Effector memory CD4-positive, alpha-beta T cell (primary cell): ENCODE measurements at regions not wholly inside any gene's neighbourhood (a gene's known extent, or its start where the extent isn't known, plus 50 kb on each side); places are given as distances from the start of the nearest gene placed in this dataset.

Experiments used
- DNase-seq, 3 donors: peaks; one replicate each; pipeline ENCODE4 v3.0.0-alpha.2; 2020
- H3K27ac ChIP-seq: 2 replicates; pipeline ENCODE4 v1.7.0; 2013; ENCODE audit warnings: mild to moderate bottlenecking, low read length, moderate library complexity; ENCODE audit not compliant: insufficient read depth, poor library complexity, severe bottlenecking
- H3K27me3 ChIP-seq: replicated peaks from 2 replicates; pipeline ENCODE4 v1.7.0; 2013; ENCODE audit warnings: mild to moderate bottlenecking, low read length; ENCODE audit not compliant: insufficient read depth, control insufficient read depth, poor library complexity, severe bottlenecking
- H3K36me3 ChIP-seq: 2 replicates; pipeline ENCODE4 v1.7.0; 2013; ENCODE audit warnings: mild to moderate bottlenecking, low read length, moderate library complexity; ENCODE audit not compliant: control insufficient read depth, insufficient read depth
- H3K4me1 ChIP-seq: 2 replicates; pipeline ENCODE4 v1.7.0; 2013; ENCODE audit warnings: low read length, mild to moderate bottlenecking; ENCODE audit not compliant: control insufficient read depth, insufficient read depth, poor library complexity, severe bottlenecking
- H3K4me3 ChIP-seq: 2 replicates; pipeline ENCODE4 v1.7.0; 2013; ENCODE audit warnings: low read length, low read depth, mild to moderate bottlenecking; ENCODE audit not compliant: insufficient read depth, poor library complexity, severe bottlenecking
- H3K9me3 ChIP-seq: 2 replicates; pipeline ENCODE4 v1.7.0; 2013; ENCODE audit warnings: mild to moderate bottlenecking, low read length, moderate library complexity; ENCODE audit not compliant: control insufficient read depth

GRCh38 chr6:105897131-105897530 is 189.0 kb upstream of the PRDM1 start:
- no peaks in the 10 kb centered on the region for H3K9me3 ChIP-seq
- H3K27ac ChIP-seq = no peak overlapping the region
- no peaks in the 10 kb centered on the region for H3K27me3 ChIP-seq
- H3K4me1 ChIP-seq = peaks cover 7% of the 10 kb centered on the region
- H3K4me3 ChIP-seq = no peak overlapping the region
- DNase-seq = no peak
- no peaks in the 10 kb centered on the region for H3K36me3 ChIP-seq

GRCh38 chr6:105896821-105897095 is 189.4 kb upstream of the PRDM1 start:
- H3K36me3 ChIP-seq = no peaks in the 10 kb centered on the region
- H3K4me3 ChIP-seq = no peak overlapping the region
- no peak overlapping the region for H3K27ac ChIP-seq
- peaks cover 7% of the 10 kb centered on the region for H3K4me1 ChIP-seq
- no peaks in the 10 kb centered on the region for H3K27me3 ChIP-seq
- DNase-seq = no peak
- no peaks in the 10 kb centered on the region for H3K9me3 ChIP-seq

- H3K4me1 ChIP-seq = peaks cover 7% of the 10 kb centered on the region
- H3K4me3 ChIP-seq = no peak overlapping the region
- no peaks in the 10 kb centered on the region for H3K9me3 ChIP-seq
- DNase-seq = no peak
- H3K27me3 ChIP-seq = no peaks in the 10 kb centered on the region
- no peaks in the 10 kb centered on the region for H3K36me3 ChIP-seq
- H3K27ac ChIP-seq = no peak overlapping the region
Measured at GRCh38 chr6:105896052-105896820, 189.9 kb upstream of the PRDM1 start.

- no peaks in the 10 kb centered on the region for H3K9me3 ChIP-seq
- no peaks in the 10 kb centered on the region for H3K27me3 ChIP-seq
- no peak overlapping the region for H3K4me3 ChIP-seq
- H3K4me1 ChIP-seq = no peaks in the 10 kb centered on the region
- H3K36me3 ChIP-seq = no peaks in the 10 kb centered on the region
- no peak for DNase-seq
- no peak overlapping the region for H3K27ac ChIP-seq
Measured at GRCh38 chr6:105894556-105894955, 191.6 kb upstream of the PRDM1 start.

- Histone ChIP-seq H3K27me3 (no peaks in the 10 kb centered on the region), H3K36me3 (no peaks in the 10 kb centered on the region), H3K27ac (no peak overlapping the region), H3K9me3 (no peaks in the 10 kb centered on the region), H3K4me1 (no peaks in the 10 kb centered on the region), H3K4me3 (no peak overlapping the region)
- no peak for DNase-seq
Measured at GRCh38 chr6:105893741-105894140, 192.4 kb upstream of the PRDM1 start.

GRCh38 chr6:105892577-105893262 is 193.4 kb upstream of the PRDM1 start:
- Histone ChIP-seq H3K9me3 (no peaks in the 10 kb centered on the region), H3K4me1 (no peaks in the 10 kb centered on the region), H3K36me3 (no peaks in the 10 kb centered on the region), H3K27me3 (no peaks in the 10 kb centered on the region), H3K27ac (no peak overlapping the region), H3K4me3 (no peak overlapping the region)
- DNase-seq = no peak

- H3K27ac ChIP-seq = no peak overlapping the region
- H3K36me3 ChIP-seq = no peaks in the 10 kb centered on the region
- no peaks in the 10 kb centered on the region for H3K27me3 ChIP-seq
- H3K9me3 ChIP-seq = no peaks in the 10 kb centered on the region
- no peak overlapping the region for H3K4me3 ChIP-seq
- no peak for DNase-seq
- H3K4me1 ChIP-seq = no peaks in the 10 kb centered on the region
Measured at GRCh38 chr6:105890521-105891244, 195.5 kb upstream of the PRDM1 start.

- no peaks in the 10 kb centered on the region for H3K36me3 ChIP-seq
- H3K4me1 ChIP-seq = no peaks in the 10 kb centered on the region
- no peak for DNase-seq
- no peaks in the 10 kb centered on the region for H3K9me3 ChIP-seq
- no peaks in the 10 kb centered on the region for H3K27me3 ChIP-seq
- H3K27ac ChIP-seq = no peak overlapping the region
- no peak overlapping the region for H3K4me3 ChIP-seq
Measured at GRCh38 chr6:105889902-105890301, 196.2 kb upstream of the PRDM1 start.

GRCh38 chr6:105886814-105887544 is 199.2 kb upstream of the PRDM1 start:
- DNase-seq = no peak
- H3K27me3 ChIP-seq = no peaks in the 10 kb centered on the region
- no peaks in the 10 kb centered on the region for H3K36me3 ChIP-seq
- H3K9me3 ChIP-seq = no peaks in the 10 kb centered on the region
- H3K4me1 ChIP-seq = no peaks in the 10 kb centered on the region
- no peak overlapping the region for H3K4me3 ChIP-seq
- H3K27ac ChIP-seq = no peak overlapping the region
